K562 (cell line): ENCODE measurements at regions not wholly inside any gene's neighbourhood (a gene's known extent, or its start where the extent isn't known, plus 50 kb on each side); places are given as distances from the start of the nearest gene placed in this dataset.

Source experiments
- ATAC-seq: fragments of 200-7000 bp; cut with Tn5 transposase; 3 replicates; pipeline ENCODE4 v1.9.1; 2020; ENCODE audit warnings: moderate library complexity
- BruUV-seq: library from RNA; stranded (reverse); fragments of 400-500 nt; replicated peaks from 2 replicates; lab custom pipeline; 2021; lab: Mats Ljungman, UMichigan
- CTCF ChIA-PET: fragments of 300-600 bp; formaldehyde crosslinking; extraction: SDS; loops from one replicate; lab custom pipeline; 2021; ENCODE audit warnings: low intra/inter-chr PET ratio; lab: Yijun Ruan, JAX
- POLR2A ChIA-PET: fragments of 300-600, 350-650 bp; sonication (Branson Sonifier 250); formaldehyde crosslinking; extraction: SDS; loops from one replicate; lab custom pipeline; 2021; ENCODE audit warnings: antibody characterized with exemption, inconsistent platforms; lab: Yijun Ruan, JAX
- DNase-seq, 4 experiments: peaks; one replicate each; pipeline versions ENCODE4 v3.0.0 to v3.0.0-alpha.2; 2011 to 2018; ENCODE audit warnings: low spot score in 3 of 4, mixed read lengths in 3 of 4; ENCODE audit errors: extremely low read depth in 1 of 4
- FAIRE-seq: peaks from 2 replicates; lab custom pipeline; 2011; peaks lifted over from hg19 to GRCh38; lab: Jason Lieb, UNC
- H2AFZ ChIP-seq: 2 replicates; pipeline ENCODE4 v1.6.0; 2011; ENCODE audit warnings: low read depth, low read length, control low read depth, inconsistent platforms
- H3K27ac ChIP-seq: fragments of 200-600 bp; 3 replicates; pipeline ENCODE4 v1.8.0; 2011; ENCODE audit warnings: low read depth, mild to moderate bottlenecking, control low read depth, inconsistent platforms, low read length, moderate library complexity, mixed read lengths; ENCODE audit errors: extremely low read depth
- H3K27me3 ChIP-seq, 2 experiments: fragments of 300-600 bp in 1 of 2; 2 replicates in 1 of 2; 3 replicates in 1 of 2; pipeline versions ENCODE4 v1.6.0 to v1.8.0; 2011; ENCODE audit warnings: inconsistent platforms in 2 of 2, low read length in 2 of 2, mild to moderate bottlenecking in 1 of 2, mixed read lengths in 1 of 2, moderate library complexity in 1 of 2; ENCODE audit not compliant: control insufficient read depth in 2 of 2, insufficient read depth in 2 of 2
- H3K36me3 ChIP-seq: fragments of 300-600 bp; 3 replicates; pipeline ENCODE4 v1.8.0; 2011; ENCODE audit warnings: mild to moderate bottlenecking, low read length, inconsistent platforms; ENCODE audit not compliant: control insufficient read depth, insufficient read depth
- H3K4me1 ChIP-seq, 2 experiments: fragments of 200-600 bp in 1 of 2; replicated peaks in 1 of 2; 2 replicates in 1 of 2; 3 replicates in 1 of 2; pipeline versions ENCODE4 v1.5.1 to v1.8.0; 2011; ENCODE audit warnings: inconsistent platforms in 2 of 2, low read length in 2 of 2, mild to moderate bottlenecking in 1 of 2, mixed read lengths in 1 of 2, moderate library complexity in 1 of 2; ENCODE audit not compliant: control insufficient read depth in 2 of 2, insufficient read depth in 2 of 2
- H3K4me2 ChIP-seq: 2 replicates; pipeline ENCODE4 v1.6.1; 2011; ENCODE audit warnings: low read length, control low read depth, inconsistent platforms, mixed read lengths; ENCODE audit not compliant: insufficient read depth
- H3K4me3 ChIP-seq: fragments of 200-600 bp; sonication (generic), shearing (Covaris generic); 2 replicates; pipeline ENCODE4 v1.5.1; 2016; ENCODE audit warnings: control low read depth, inconsistent platforms
- H3K79me2 ChIP-seq: fragments of 200-600 bp; 3 replicates; pipeline ENCODE4 v1.8.0; 2011; ENCODE audit warnings: low read length, inconsistent platforms; ENCODE audit not compliant: control insufficient read depth, insufficient read depth
- H3K9ac ChIP-seq, 2 experiments: 2 replicates each; pipeline versions ENCODE4 v1.6.0 to v1.6.1; 2011; ENCODE audit warnings: low read depth in 2 of 2, low read length in 2 of 2, control low read depth in 1 of 2, inconsistent platforms in 1 of 2, mild to moderate bottlenecking in 1 of 2, mixed read lengths in 1 of 2; ENCODE audit not compliant: insufficient read depth in 1 of 2
- H3K9me1 ChIP-seq: one replicate; pipeline ENCODE4 v1.6.0; 2011; ENCODE audit warnings: inconsistent platforms, mild to moderate bottlenecking, low read length, moderate library complexity; ENCODE audit not compliant: control insufficient read depth, insufficient read depth
- H3K9me3 ChIP-seq: replicated peaks from 2 replicates; pipeline ENCODE4 v1.5.1; 2011; ENCODE audit warnings: low read depth, low read length, inconsistent platforms; ENCODE audit not compliant: control insufficient read depth, insufficient read depth
- H4K20me1 ChIP-seq: replicated peaks from 2 replicates; pipeline ENCODE4 v1.6.1; 2011; ENCODE audit warnings: low read length, inconsistent platforms, mixed read lengths; ENCODE audit not compliant: control insufficient read depth, insufficient read depth
- C11orf30 ChIP-seq: fragments of 450-650 bp; IDR thresholded peaks from 2 replicates; pipeline ENCODE4 v1.6.1; 2016; ENCODE audit warnings: low read depth, mild to moderate bottlenecking
- CEBPB ChIP-seq: fragments of 450-650 bp; IDR thresholded peaks from 2 replicates; pipeline ENCODE4 v1.6.1; 2016; ENCODE audit warnings: missing genetic modification characterization, missing compliant biosample characterization
- CEBPG ChIP-seq, 3 experiments: fragments of 200-800 bp in 1 of 3; sonication (Bioruptor generic) in 1 of 3; sonication (generic) in 1 of 3; formaldehyde crosslinking in 1 of 3; IDR thresholded peaks in 2 of 3; conservative IDR thresholded peaks in 1 of 3; 2 replicates each; pipeline versions ENCODE4 v1.6.1 to v1.8.0; 2016 to 2022; ENCODE audit warnings: missing compliant biosample characterization in 2 of 3, missing genetic modification characterization in 2 of 3, mild to moderate bottlenecking in 1 of 3, missing genetic modification reagents in 1 of 3
- SMARCC2 ChIP-seq: fragments of 450-650 bp; IDR thresholded peaks from 2 replicates; pipeline ENCODE4 v1.6.1; 2017; ENCODE audit warnings: antibody characterized with exemption, moderate library complexity, mild to moderate bottlenecking, low read depth
- XRCC4 ChIP-seq: IDR thresholded peaks from one replicate; pipeline ENCODE4 v1.6.1; 2011; ENCODE audit not compliant: insufficient read depth, insufficient read length; ENCODE audit errors: extremely low read depth
- ZNF12 ChIP-seq: sonication (generic); formaldehyde crosslinking; IDR thresholded peaks from 2 replicates; pipeline ENCODE4 v1.4.0; 2020; ENCODE audit warnings: mild to moderate bottlenecking, missing genetic modification reagents
- ZNF146 ChIP-seq: IDR thresholded peaks from one replicate; pipeline ENCODE4 v1.6.1; 2018; ENCODE audit warnings: missing compliant biosample characterization; ENCODE audit not compliant: unreplicated experiment
- ZNF316 ChIP-seq: fragments of 450-650 bp; IDR thresholded peaks from 2 replicates; pipeline ENCODE4 v1.6.1; 2016
- ZNF584 ChIP-seq: fragments of 200-800 bp; sonication (Bioruptor generic); IDR thresholded peaks from 2 replicates; pipeline ENCODE4 v1.6.1; 2016; ENCODE audit warnings: low read depth, mild to moderate bottlenecking, missing genetic modification characterization, missing compliant biosample characterization
- WGBS: fragments of 100-300 bp; shearing (Covaris generic); methylation state at CpG from one replicate; pipeline ENCODE4 v1.1.6; 2016; ENCODE audit warnings: low coverage, mixed read lengths; ENCODE audit not compliant: insufficient coverage; ENCODE audit errors: missing lambda C conversion rate; 5-methylcytosine and 5-hydroxymethylcytosine counted together
- in situ Hi-C: fragments of 300-500 bp; cut with MboI; formaldehyde crosslinking; loops from 4 replicates; pipeline ENCODE4 v1.15.0; 2018; ENCODE audit warnings: inconsistent platforms, mixed read lengths
- intact Hi-C: fragments of 100-400 bp; cut with micrococcal nuclease; formaldehyde crosslinking; loops from 2 replicates; pipeline ENCODE4 v1.14.2; 2022
- TF ChIP-seq, protein P1 (sequence below): fragments of 250-450 bp; sonication (Bioruptor Pico); IDR thresholded peaks from 2 replicates; pipeline ENCODE4 v1.5.0; 2020; ENCODE audit warnings: mild to moderate bottlenecking
- TF ChIP-seq, protein P2 (sequence below), 2 experiments: fragments of 450-650 bp in 1 of 2; sonication (generic) in 1 of 2; formaldehyde crosslinking in 1 of 2; IDR thresholded peaks in 1 of 2; conservative IDR thresholded peaks in 1 of 2; 2 replicates each; pipeline versions ENCODE4 v1.6.1 to v1.8.1; 2016 to 2023; ENCODE audit warnings: mild to moderate bottlenecking in 2 of 2, moderate library complexity in 2 of 2, inconsistent platforms in 1 of 2, missing genetic modification reagents in 1 of 2

DNA sequence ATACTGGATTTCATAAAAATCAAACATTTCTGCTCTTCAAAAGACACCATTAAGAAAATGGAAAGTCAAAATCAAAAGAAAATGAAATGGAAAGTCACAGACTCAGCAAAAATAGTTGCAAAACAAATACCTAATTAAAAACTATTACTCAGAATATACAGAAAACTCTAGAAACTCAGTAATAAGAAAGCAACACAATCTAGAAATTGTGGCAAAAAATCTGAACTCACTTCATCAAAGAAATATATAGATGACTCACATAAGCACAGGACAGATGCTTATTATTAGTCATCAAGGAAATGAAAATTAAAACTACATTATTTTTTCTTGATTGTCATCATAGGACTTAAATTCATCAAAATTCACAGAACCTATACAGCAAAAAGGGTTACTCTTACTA, 430.0 kb downstream of the SHQ1 start:
- intact Hi-C loops (no loop called here), in situ Hi-C loops (no loop called here)
- no peak for FAIRE-seq
- H3K9me1 ChIP-seq = no peaks in the 10 kb centered on the region
- BruUV-seq = no TSS peak
- DNase-seq = no peak
- no peak overlapping the region for H3K4me2 ChIP-seq
- no peak for ATAC-seq
- peaks cover 23% of the 10 kb centered on the region for H4K20me1 ChIP-seq
- H3K36me3 ChIP-seq = peaks cover 3% of the 10 kb centered on the region; the same call in 1 of the 3 replicates
- H3K9ac ChIP-seq = no peak overlapping the region
- peaks cover 0 to 8% of the 10 kb centered on the region in 2 experiments; a peak in 3 of 5 replicates for H3K4me1 ChIP-seq
- POLR2A ChIA-PET = no interaction called here
- CTCF ChIA-PET = no interaction called here
- H3K79me2 ChIP-seq = peaks cover 100% of the 10 kb centered on the region
- H2AFZ ChIP-seq = no peak overlapping the region
- H3K27ac ChIP-seq = no peak overlapping the region
- H3K9me3 ChIP-seq = no peaks in the 10 kb centered on the region
- TF ChIP-seq ZNF316 = peak; percentile 83
- TF ChIP-seq SMARCC2 = no peak
- TF ChIP-seq C11orf30 = peak; percentile 70
- no peak for TF ChIP-seq XRCC4
- no peak overlapping the region for H3K4me3 ChIP-seq
- H3K27me3 ChIP-seq = no peaks in the 10 kb centered on the region

DNA sequence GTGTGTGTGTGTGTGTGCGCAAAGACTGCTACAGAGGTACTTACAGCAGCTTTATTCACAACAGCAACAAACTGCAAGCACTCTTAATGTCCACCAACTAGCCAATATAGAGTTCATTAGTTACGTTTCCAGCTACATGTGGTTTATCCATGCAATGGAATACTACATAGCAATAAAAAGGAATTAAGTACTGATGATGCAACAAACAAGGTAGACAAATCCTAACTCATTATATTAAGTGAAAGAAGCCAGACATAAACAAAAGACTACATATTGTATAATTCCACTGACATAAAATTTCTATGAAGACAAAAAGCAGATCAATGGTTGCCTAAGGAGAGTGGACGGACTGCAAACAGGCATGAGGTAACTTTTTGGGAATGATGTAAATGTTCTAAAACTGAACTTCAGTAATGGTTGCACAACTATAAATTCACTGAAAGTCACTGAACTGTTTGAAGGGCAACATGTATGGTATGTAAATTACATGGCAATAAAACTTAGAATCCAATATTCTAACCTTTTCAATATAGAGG, 433.7 kb downstream of the SHQ1 start:
- Histone ChIP-seq H3K36me3 (no peaks in the 10 kb centered on the region; the same call in 2 of the 3 replicates), H3K9ac (no peak overlapping the region), H2AFZ (no peak overlapping the region), H3K79me2 (peaks cover 100% of the 10 kb centered on the region), H4K20me1 (peaks cover 58% of the 10 kb centered on the region), H3K27ac (no peak overlapping the region), H3K9me3 (no peaks in the 10 kb centered on the region), H3K4me2 (no peak overlapping the region), H3K4me3 (no peak overlapping the region), H3K4me1 (peaks cover 3 to 31% of the 10 kb centered on the region in 2 experiments; a peak in 4 of 5 replicates), H3K9me1 (no peaks in the 10 kb centered on the region), H3K27me3 (no peaks in the 10 kb centered on the region)
- ChIA-PET CTCF (no interaction called here), POLR2A (no interaction called here)
- no TSS peak for BruUV-seq
- FAIRE-seq (no peak), DNase-seq (no peak), ATAC-seq (no peak)
- intact Hi-C loops (no loop called here), in situ Hi-C loops (no loop called here)
- WGBS = 57% methylated on average over 3 of the region's 3 CpGs
- TF ChIP-seq ZNF146 (CRISPR knock-in tag) (peak; percentile 50), ZNF12 (no peak), ZNF584 (no peak), CEBPG (CRISPR knock-in tag; IDR thresholded peaks at IDR 0.05) (no peak), CEBPG (tag; conservative IDR thresholded peaks at IDR 0.05 in 1 of 2, IDR thresholded peaks at IDR 0.05 in 1 of 2) (peak in 1 of 2 experiments; percentile 51; a peak in 2 of 4 replicates), CEBPB (tag) (peak; percentile 50)
- TF ChIP-seq, protein P1, sequence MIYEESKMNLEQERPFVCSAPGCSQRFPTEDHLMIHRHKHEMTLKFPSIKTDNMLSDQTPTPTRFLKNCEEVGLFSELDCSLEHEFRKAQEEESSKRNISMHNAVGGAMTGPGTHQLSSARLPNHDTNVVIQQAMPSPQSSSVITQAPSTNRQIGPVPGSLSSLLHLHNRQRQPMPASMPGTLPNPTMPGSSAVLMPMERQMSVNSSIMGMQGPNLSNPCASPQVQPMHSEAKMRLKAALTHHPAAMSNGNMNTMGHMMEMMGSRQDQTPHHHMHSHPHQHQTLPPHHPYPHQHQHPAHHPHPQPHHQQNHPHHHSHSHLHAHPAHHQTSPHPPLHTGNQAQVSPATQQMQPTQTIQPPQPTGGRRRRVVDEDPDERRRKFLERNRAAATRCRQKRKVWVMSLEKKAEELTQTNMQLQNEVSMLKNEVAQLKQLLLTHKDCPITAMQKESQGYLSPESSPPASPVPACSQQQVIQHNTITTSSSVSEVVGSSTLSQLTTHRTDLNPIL (CRISPR knock-in tag) = no peak
- TF ChIP-seq, protein P2, sequence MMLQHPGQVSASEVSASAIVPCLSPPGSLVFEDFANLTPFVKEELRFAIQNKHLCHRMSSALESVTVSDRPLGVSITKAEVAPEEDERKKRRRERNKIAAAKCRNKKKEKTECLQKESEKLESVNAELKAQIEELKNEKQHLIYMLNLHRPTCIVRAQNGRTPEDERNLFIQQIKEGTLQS (IDR thresholded peaks at IDR 0.05) = peak; percentile 80
- TF ChIP-seq, protein P2 (CRISPR knock-in tag; conservative IDR thresholded peaks at IDR 0.05) = no peak
